A673 (cell line): ENCODE measurements at regions not wholly inside any gene's neighbourhood (a gene's known extent, or its start where the extent isn't known, plus 50 kb on each side); places are given as distances from the start of the nearest gene placed in this dataset.

ENCODE experiments used
- BruUV-seq: library from RNA; stranded (reverse); fragments of 400-500 nt; replicated peaks from 2 replicates; lab custom pipeline; 2021; lab: Mats Ljungman, UMichigan
- CTCF ChIA-PET: fragments of 300-600 bp; sonication (Branson Sonifier 250); formaldehyde crosslinking; loops from one replicate; lab custom pipeline; 2022; ENCODE audit warnings: antibody characterized with exemption; lab: Charles Lee
- POLR2A ChIA-PET: fragments of 300-600 bp; sonication (Branson Sonifier 250); formaldehyde crosslinking; loops from one replicate; lab custom pipeline; 2022; ENCODE audit warnings: antibody characterized with exemption; ENCODE audit not compliant: low non-redundant PET; lab: Charles Lee
- DNase-seq: peaks from one replicate; pipeline ENCODE4 v3.0.0-alpha.2; 2015; ENCODE audit warnings: low spot score
- H3K27ac ChIP-seq: fragments of 200-600 bp; sonication (generic); 2 replicates; pipeline ENCODE4 v1.5.1; 2016; ENCODE audit warnings: mixed run types, low read depth, mild to moderate bottlenecking, mixed read lengths, antibody characterized with exemption, low read length; ENCODE audit not compliant: poor library complexity, severe bottlenecking
- H3K27me3 ChIP-seq: fragments of 200-600 bp; sonication (generic); replicated peaks from 2 replicates; pipeline ENCODE4 v1.6.1; 2017; ENCODE audit warnings: mixed run types, low read depth, mild to moderate bottlenecking, mixed read lengths, antibody characterized with exemption, low read length; ENCODE audit not compliant: insufficient read depth, poor library complexity
- H3K36me3 ChIP-seq: fragments of 200-600 bp; sonication (generic); 2 replicates; pipeline ENCODE4 v1.6.1; 2016; ENCODE audit warnings: mixed run types, mild to moderate bottlenecking, mixed read lengths, antibody characterized with exemption, low read length; ENCODE audit not compliant: insufficient read depth, poor library complexity, severe bottlenecking
- H3K4me1 ChIP-seq: fragments of 200-600 bp; sonication (generic); 2 replicates; pipeline ENCODE4 v1.6.1; 2017; ENCODE audit warnings: mixed run types, mild to moderate bottlenecking, mixed read lengths, antibody characterized with exemption, low read length; ENCODE audit not compliant: insufficient read depth, poor library complexity, severe bottlenecking
- H3K4me3 ChIP-seq: fragments of 200-600 bp; sonication (generic); 2 replicates; pipeline ENCODE4 v1.5.1; 2016; ENCODE audit warnings: low read depth, mixed run types, mild to moderate bottlenecking, mixed read lengths, low read length; ENCODE audit not compliant: poor library complexity, severe bottlenecking
- H3K9me3 ChIP-seq: fragments of 200-600 bp; sonication (generic); 2 replicates; pipeline ENCODE4 v1.6.1; 2016; ENCODE audit warnings: mixed run types, low read depth, mild to moderate bottlenecking, mixed read lengths, antibody characterized with exemption, low read length; ENCODE audit not compliant: poor library complexity, severe bottlenecking
- CTCF ChIP-seq: fragments of 300-800, 200-600 bp; sonication (generic); conservative IDR thresholded peaks from 2 replicates; pipeline ENCODE4 v1.5.1; 2017; ENCODE audit warnings: low read depth, mild to moderate bottlenecking, antibody characterized with exemption, low read length, moderate library complexity, mixed read lengths
- EZH2 ChIP-seq: fragments of 200-600 bp; sonication (generic); IDR thresholded peaks from 2 replicates; pipeline ENCODE4 v1.6.1; 2017; ENCODE audit warnings: borderline replicate concordance, low read depth, mild to moderate bottlenecking, mixed read lengths, antibody characterized with exemption, low read length; ENCODE audit not compliant: poor library complexity, severe bottlenecking
- intact Hi-C: fragments of 100-400 bp; cut with micrococcal nuclease; formaldehyde crosslinking; loops from one replicate; pipeline ENCODE4 v1.10.0; 2022; ENCODE audit not compliant: unreplicated experiment

- H3K4me1 ChIP-seq, result no peaks in the 10 kb centered on the region
- TF ChIP-seq CTCF (no peak), EZH2 (no peak)
- no peaks in the 10 kb centered on the region for H3K36me3 ChIP-seq
- DNase-seq, result no peak
- H3K27ac ChIP-seq, result no peak overlapping the region
- no TSS peak for BruUV-seq
- ChIA-PET CTCF (no interaction called here), POLR2A (no interaction called here)
- no peaks in the 10 kb centered on the region for H3K9me3 ChIP-seq
- no peak overlapping the region for H3K4me3 ChIP-seq
- H3K27me3 ChIP-seq, result no peaks in the 10 kb centered on the region
- intact Hi-C loops, result no loop called here
Measured at GRCh38 chr9:87211669-87212068, 264.4 kb upstream of the GAS1 start.

- TF ChIP-seq EZH2 (no peak), CTCF (no peak)
- Histone ChIP-seq H3K4me1 (no peaks in the 10 kb centered on the region), H3K4me3 (no peak overlapping the region), H3K27ac (no peak overlapping the region), H3K27me3 (no peaks in the 10 kb centered on the region), H3K9me3 (no peaks in the 10 kb centered on the region), H3K36me3 (no peaks in the 10 kb centered on the region)
- ChIA-PET CTCF (no interaction called here), POLR2A (interaction anchor here (0.6 kb wide), 1 partner anchor 1368 kb away, joined by 8 read pairs; no protein-coding TSS in a partner anchor)
- intact Hi-C loops, result no loop called here
- BruUV-seq, result no TSS peak
- DNase-seq, result no peak
Measured at GRCh38 chr9:87212605-87213021, 265.3 kb upstream of the GAS1 start.

- Histone ChIP-seq H3K4me1 (no peaks in the 10 kb centered on the region), H3K4me3 (no peak overlapping the region), H3K36me3 (no peaks in the 10 kb centered on the region), H3K27me3 (no peaks in the 10 kb centered on the region), H3K27ac (no peak overlapping the region), H3K9me3 (no peaks in the 10 kb centered on the region)
- ChIA-PET POLR2A (no interaction called here), CTCF (no interaction called here)
- intact Hi-C loops, result no loop called here
- TF ChIP-seq EZH2 (no peak), CTCF (no peak)
- no peak for DNase-seq
- BruUV-seq, result no TSS peak
Measured at GRCh38 chr9:87213948-87214347, 266.6 kb upstream of the GAS1 start.
